ENCODE measurements at regions not wholly inside any gene's neighbourhood (a gene's known extent, or its start where the extent isn't known, plus 50 kb on each side); places are given as distances from the start of the nearest gene placed in this dataset.

- DNase-seq: no peak
Observed at GRCh38 chr1:220409771-220410595, 118.0 kb upstream of the MARK1 start.

- DNase-seq: no peak
Observed at GRCh38 chr1:220407191-220407590, 120.7 kb upstream of the MARK1 start.

- DNase-seq: no peak
Observed at GRCh38 chr1:220398238-220398637, 126.0 kb upstream of the RAB3GAP2 start.

- DNase-seq: no peak
Observed at GRCh38 chr1:220391491-220391890, 119.2 kb upstream of the RAB3GAP2 start.

- no peak for DNase-seq
Observed at GRCh38 chr1:220389634-220390033, 117.4 kb upstream of the RAB3GAP2 start.

- no peak for DNase-seq
Observed at GRCh38 chr1:220386494-220387195, 114.4 kb upstream of the RAB3GAP2 start.

- no peak for DNase-seq
Observed at GRCh38 chr1:220385158-220385557, 112.9 kb upstream of the RAB3GAP2 start.

- DNase-seq: no peak
Observed at GRCh38 chr1:220382994-220383393, 110.7 kb upstream of the RAB3GAP2 start.

- no peak for DNase-seq
Observed at GRCh38 chr1:220380885-220381284, 108.6 kb upstream of the RAB3GAP2 start.

- DNase-seq: no peak
Observed at GRCh38 chr1:220378571-220379302, 106.5 kb upstream of the RAB3GAP2 start.

GRCh38 chr1:220375715-220376114, 103.5 kb upstream of the RAB3GAP2 start:
- DNase-seq: no peak

- no peak for DNase-seq
Observed at GRCh38 chr1:220374449-220374848, 102.2 kb upstream of the RAB3GAP2 start.

- no peak for DNase-seq
Observed at GRCh38 chr1:220372451-220372850, 100.2 kb upstream of the RAB3GAP2 start.

GRCh38 chr1:220371324-220371723, 99.1 kb upstream of the RAB3GAP2 start:
- DNase-seq: no peak

GRCh38 chr1:220370041-220370700, 97.9 kb upstream of the RAB3GAP2 start:
- no peak for DNase-seq

GRCh38 chr1:220369511-220369910, 97.3 kb upstream of the RAB3GAP2 start:
- DNase-seq: no peak

- DNase-seq: no peak
Observed at GRCh38 chr1:220368352-220369265, 96.4 kb upstream of the RAB3GAP2 start.

- DNase-seq: no peak
Observed at GRCh38 chr1:220367833-220368232, 95.6 kb upstream of the RAB3GAP2 start.

- DNase-seq: no peak
Observed at GRCh38 chr1:220366269-220366668, 94.0 kb upstream of the RAB3GAP2 start.

- no peak for DNase-seq
Observed at GRCh38 chr1:220363196-220363837, 91.1 kb upstream of the RAB3GAP2 start.

All from T-helper 1 cell (primary cell).